B cell (primary cell): ENCODE measurements at regions not wholly inside any gene's neighbourhood (a gene's known extent, or its start where the extent isn't known, plus 50 kb on each side); places are given as distances from the start of the nearest gene placed in this dataset.

ENCODE experiments used
- ATAC-seq: fragments of 200-7000 bp; cut with Tn5 transposase; one replicate; pipeline ENCODE4 v1.10.0; 2021; ENCODE audit warnings: low read depth, mild to moderate bottlenecking, moderate number of reproducible peaks, moderate library complexity
- CTCF ChIA-PET: fragments of 350-600 bp; sonication (Branson Sonifier 250); formaldehyde crosslinking; loops from one replicate; lab custom pipeline; 2021; ENCODE audit warnings: antibody characterized with exemption, inconsistent platforms; lab: Charles Lee
- POLR2A ChIA-PET: fragments of 350-600 bp; sonication (Branson Sonifier 250); formaldehyde crosslinking; loops from one replicate; lab custom pipeline; 2021; ENCODE audit warnings: antibody characterized with exemption; lab: Charles Lee
- DNase-seq: peaks from one replicate; pipeline ENCODE4 v3.0.0; 2013
- H2AFZ ChIP-seq: 2 replicates; pipeline ENCODE4 v1.6.1; 2012; ENCODE audit warnings: mild to moderate bottlenecking, low read depth, low read length; ENCODE audit not compliant: insufficient read depth, poor library complexity, severe bottlenecking
- H3K27ac ChIP-seq, 2 donors: 1 replicate in 1 of 2; 2 replicates in 1 of 2; pipeline ENCODE4 v1.5.1; 2012 to 2013; ENCODE audit warnings: low read length in 2 of 2, mild to moderate bottlenecking in 2 of 2, moderate library complexity in 1 of 2
- H3K27me3 ChIP-seq, 4 experiments: fragments of 200-600 bp in 1 of 4; sonication (generic) in 1 of 4; replicated peaks in 1 of 4; 1 replicate in 2 of 4; 2 replicates in 2 of 4; pipeline versions ENCODE4 v1.6.1 to v1.7.0; 2013 to 2016; ENCODE audit warnings: low read length in 3 of 4, mild to moderate bottlenecking in 2 of 4, mixed read lengths in 1 of 4, moderate library complexity in 1 of 4; ENCODE audit not compliant: insufficient read depth in 4 of 4, control insufficient read depth in 3 of 4; ENCODE audit errors: control extremely low read depth in 1 of 4
- H3K36me3 ChIP-seq, 2 experiments: replicated peaks in 1 of 2; 1 replicate in 1 of 2; 2 replicates in 1 of 2; pipeline versions ENCODE4 v1.6.1 to v1.7.1; 2013; ENCODE audit warnings: low read length in 1 of 2; ENCODE audit not compliant: insufficient read depth in 2 of 2, control insufficient read depth in 1 of 2; ENCODE audit errors: control extremely low read depth in 1 of 2, extremely low read depth in 1 of 2
- H3K4me1 ChIP-seq, 2 donors: fragments of 200-600 bp in 1 of 2; sonication (generic) in 1 of 2; 1 replicate in 1 of 2; 2 replicates in 1 of 2; pipeline versions ENCODE4 v1.5.1 to v1.6.1; 2013 to 2017; ENCODE audit warnings: low read length in 2 of 2; ENCODE audit not compliant: control insufficient read depth in 2 of 2, insufficient read depth in 2 of 2
- H3K4me2 ChIP-seq: replicated peaks from 2 replicates; pipeline ENCODE3; 2012; ENCODE audit warnings: mild to moderate bottlenecking, low read depth, low read length; ENCODE audit not compliant: poor library complexity, severe bottlenecking
- H3K4me3 ChIP-seq, 5 experiments: fragments of 200-600 bp in 1 of 5; sonication (generic) in 1 of 5; 1 replicate in 3 of 5; 2 replicates in 2 of 5; pipeline versions ENCODE4 v1.5.1 to v1.7.0; 2011 to 2016; ENCODE audit warnings: low read length in 4 of 5, mild to moderate bottlenecking in 4 of 5, low read depth in 2 of 5, control low read depth in 1 of 5, moderate library complexity in 1 of 5; ENCODE audit not compliant: insufficient read depth in 1 of 5; ENCODE audit errors: control extremely low read depth in 1 of 5, extremely low read depth in 1 of 5
- H3K79me2 ChIP-seq: fragments of 200-600 bp; sonication (generic); one replicate; pipeline ENCODE4 v1.6.0; 2016; ENCODE audit warnings: low read length; ENCODE audit not compliant: control insufficient read depth, insufficient read depth
- H3K9ac ChIP-seq: fragments of 200-600 bp; sonication (generic); 2 replicates; pipeline ENCODE4 v1.6.1; 2017; ENCODE audit warnings: mild to moderate bottlenecking, low read length, moderate library complexity
- H3K9me3 ChIP-seq, 3 donors: one replicate each; pipeline versions ENCODE4 v1.6.1 to v1.7.1; 2013; ENCODE audit warnings: low read length in 2 of 3; ENCODE audit not compliant: control insufficient read depth in 2 of 3, insufficient read depth in 1 of 3; ENCODE audit errors: control extremely low read depth in 1 of 3
- H4K20me1 ChIP-seq: 2 replicates; pipeline ENCODE4 v1.6.0; 2012; ENCODE audit warnings: mild to moderate bottlenecking, low read length; ENCODE audit not compliant: insufficient read depth, control insufficient read depth, poor library complexity, severe bottlenecking
- H3K27ac Mint-ChIP-seq: one replicate; pipeline ENCODE4 v1.8.0; 2021; ENCODE audit warnings: mixed read lengths
- H3K27me3 Mint-ChIP-seq: one replicate; pipeline ENCODE4 v1.8.0; 2021; ENCODE audit warnings: mixed read lengths
- H3K4me1 Mint-ChIP-seq: one replicate; pipeline ENCODE4 v1.8.0; 2021; ENCODE audit warnings: mixed read lengths
- H3K4me3 Mint-ChIP-seq: one replicate; pipeline ENCODE4 v1.8.0; 2021; ENCODE audit warnings: mixed read lengths
- H3K9me3 Mint-ChIP-seq: one replicate; pipeline ENCODE4 v1.8.0; 2022; ENCODE audit warnings: mixed read lengths; ENCODE audit not compliant: insufficient read depth
- CTCF ChIP-seq: fragments of 200-600 bp; IDR thresholded peaks from one replicate; pipeline ENCODE4 v1.8.0; 2022; ENCODE audit warnings: antibody characterized with exemption, mild to moderate bottlenecking
- EZH2 ChIP-seq: IDR thresholded peaks from 2 replicates; pipeline ENCODE4 v1.6.1; 2012; ENCODE audit warnings: borderline replicate concordance, low read depth, mild to moderate bottlenecking, moderate library complexity, low read length; ENCODE audit not compliant: insufficient read depth, poor library complexity, severe bottlenecking
- WGBS: methylation state at CpG from one replicate; pipeline ENCODE4 v1.1.5; 2013; ENCODE audit warnings: missing lambda C conversion rate; ENCODE audit not compliant: insufficient coverage; 5-methylcytosine and 5-hydroxymethylcytosine counted together
- intact Hi-C: fragments of 100-400 bp; cut with micrococcal nuclease; formaldehyde crosslinking; loops from one replicate; pipeline ENCODE4 v1.10.0; 2022

DNA sequence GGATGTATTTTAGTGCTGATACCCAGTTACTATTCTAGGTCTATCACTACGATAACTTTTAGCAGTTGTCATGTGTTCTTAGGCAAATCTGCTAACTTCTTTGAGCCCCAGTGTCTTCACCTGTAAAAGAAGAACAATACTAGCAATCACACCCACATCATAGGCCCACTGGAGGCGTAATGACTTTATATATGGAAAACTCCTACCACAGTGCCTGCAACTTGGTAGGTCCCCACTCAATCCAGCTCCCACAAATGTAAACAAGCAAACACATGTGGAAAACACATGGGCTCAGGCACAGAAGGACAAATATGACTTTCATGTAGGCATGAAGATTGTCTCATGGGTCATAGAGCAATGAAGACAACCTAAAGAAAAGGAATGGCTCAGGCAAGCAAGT is 115.8 kb downstream of the TBX19 start:
- ChIA-PET CTCF (no interaction called here), POLR2A (no interaction called here)
- H4K20me1 ChIP-seq = no peaks in the 10 kb centered on the region
- Mint-ChIP-seq H3K4me1 (no peaks in the 10 kb centered on the region), H3K27me3 (peaks cover 31% of the 10 kb centered on the region), H3K27ac (no peak overlapping the region), H3K4me3 (no peak overlapping the region), H3K9me3 (no peaks in the 10 kb centered on the region)
- 83% methylated on average over 1 of the region's 2 CpGs for WGBS
- ATAC-seq (no peak), DNase-seq (no peak)
- H3K36me3 ChIP-seq = no peaks in the 10 kb centered on the region
- H3K9me3 ChIP-seq = no peaks in the 10 kb centered on the region
- no peak overlapping the region for H3K4me3 ChIP-seq
- H3K4me2 ChIP-seq = no peak overlapping the region
- H3K27me3 ChIP-seq = peaks cover 0 to 10% (median 0%) of the 10 kb centered on the region in 4 experiments
- no peak overlapping the region for H2AFZ ChIP-seq
- H3K79me2 ChIP-seq = no peaks in the 10 kb centered on the region
- TF ChIP-seq EZH2 = no peak
- TF ChIP-seq CTCF = no peak
- no peak overlapping the region for H3K9ac ChIP-seq
- intact Hi-C loops = no loop called here
- no peak overlapping the region for H3K27ac ChIP-seq
- H3K4me1 ChIP-seq = no peaks in the 10 kb centered on the region

DNA sequence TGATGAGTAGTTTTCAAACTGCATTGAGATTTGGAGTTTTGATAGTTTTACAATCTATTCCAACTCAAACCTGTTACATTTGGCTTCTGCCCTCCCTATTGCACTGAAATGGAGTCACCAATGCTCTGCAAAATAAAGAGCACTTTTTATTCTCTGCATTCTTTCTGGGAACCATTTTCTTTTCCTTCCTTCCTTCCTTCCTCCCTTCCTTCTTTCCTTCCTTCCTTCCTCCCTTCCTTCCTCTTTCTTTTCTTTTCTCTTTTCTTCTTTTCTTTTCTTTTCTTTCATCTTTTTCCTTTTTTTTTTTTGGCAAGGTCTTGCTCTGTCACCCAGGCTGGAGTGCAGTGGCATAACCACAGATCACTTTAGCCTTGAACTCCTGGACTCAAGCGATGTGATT is 114.2 kb downstream of the TBX19 start:
- H3K4me1 ChIP-seq = no peaks in the 10 kb centered on the region
- ChIA-PET POLR2A (no interaction called here), CTCF (no interaction called here)
- no peak overlapping the region for H3K9ac ChIP-seq
- no peaks in the 10 kb centered on the region for H3K36me3 ChIP-seq
- DNase-seq (no peak), ATAC-seq (no peak)
- TF ChIP-seq EZH2 = no peak
- no peak for TF ChIP-seq CTCF
- Mint-ChIP-seq H3K27me3 (peaks cover 24% of the 10 kb centered on the region), H3K27ac (no peak overlapping the region), H3K4me3 (no peak overlapping the region), H3K9me3 (no peaks in the 10 kb centered on the region), H3K4me1 (no peaks in the 10 kb centered on the region)
- whole genome bisulfite sequencing = 89% methylated on average over 1 of the region's 1 CpG
- H3K4me3 ChIP-seq = no peak overlapping the region
- H4K20me1 ChIP-seq = no peaks in the 10 kb centered on the region
- H2AFZ ChIP-seq = no peak overlapping the region
- no peaks in the 10 kb centered on the region for H3K79me2 ChIP-seq
- no peaks in the 10 kb centered on the region for H3K9me3 ChIP-seq
- intact Hi-C loops = no loop called here
- H3K27ac ChIP-seq = no peak overlapping the region
- peaks cover 0 to 5% (median 0%) of the 10 kb centered on the region in 4 experiments for H3K27me3 ChIP-seq
- H3K4me2 ChIP-seq = no peak overlapping the region
